Stimulated activated CD4-positive, alpha-beta T cell treated with anti-CD3 and anti-CD28 coated beads, TNF-alpha, amount 100 ng/mL, for 1 hour (primary cell): ENCODE measurements at regions not wholly inside any gene's neighbourhood (a gene's known extent, or its start where the extent isn't known, plus 50 kb on each side); places are given as distances from the start of the nearest gene placed in this dataset.
A peak's percentile ranks its signal among the peaks of the same experiment; 100 is the strongest.

ENCODE experiments used
- DNase-seq, 3 donors: peaks; one replicate each; pipeline ENCODE4 v3.0.0-alpha.2; 2020; ENCODE audit warnings: low read depth in 3 of 3, low spot score in 1 of 3

GRCh38 chr12:111310076-111310870 is 58.6 kb downstream of the PHETA1 start:
- DNase-seq = no peak

GRCh38 chr12:111309584-111309983 is 59.3 kb downstream of the PHETA1 start:
- DNase-seq = no peak

- no peak for DNase-seq
These were observed 60.4 kb downstream of the PHETA1 start for GRCh38 chr12:111308473-111308872.

- DNase-seq = peak in 1 of 3 donors; percentile 28
These were observed 64.2 kb downstream of the PHETA1 start for GRCh38 chr12:111304642-111305071.

- no peak for DNase-seq
These were observed 65.4 kb downstream of the PHETA1 start for GRCh38 chr12:111303531-111303930.

GRCh38 chr12:111298582-111299436 is 70.1 kb downstream of the PHETA1 start:
- DNase-seq = peak in 1 of 3 donors; percentile 42

GRCh38 chr12:111297703-111298426 is 71.0 kb downstream of the PHETA1 start:
- DNase-seq = no peak

- DNase-seq = no peak
These were observed 71.9 kb downstream of the PHETA1 start for GRCh38 chr12:111296906-111297463.

- DNase-seq = no peak
These were observed 73.7 kb downstream of the PHETA1 start for GRCh38 chr12:111295176-111295575.

GRCh38 chr12:111293266-111294009 is 75.5 kb downstream of the PHETA1 start:
- no peak for DNase-seq

- no peak for DNase-seq
These were observed 77.5 kb downstream of the PHETA1 start for GRCh38 chr12:111291357-111291756.

- DNase-seq = no peak
These were observed 80.1 kb downstream of the PHETA1 start for GRCh38 chr12:111288771-111289170.

GRCh38 chr12:111287125-111287900 is 81.6 kb downstream of the PHETA1 start:
- no peak for DNase-seq

- DNase-seq = no peak
These were observed 83.7 kb downstream of the PHETA1 start for GRCh38 chr12:111285200-111285599.

- no peak for DNase-seq
These were observed 84.2 kb downstream of the PHETA1 start for GRCh38 chr12:111284709-111285108.

- no peak for DNase-seq
These were observed 84.9 kb downstream of the PHETA1 start for GRCh38 chr12:111283966-111284365.

GRCh38 chr12:111283521-111283920 is 85.4 kb downstream of the PHETA1 start:
- DNase-seq = no peak

- no peak for DNase-seq
These were observed 91.3 kb downstream of the PHETA1 start for GRCh38 chr12:111277570-111277969.

GRCh38 chr12:111276146-111276545 is 92.7 kb downstream of the PHETA1 start:
- no peak for DNase-seq

GRCh38 chr12:111275308-111275707 is 93.6 kb downstream of the PHETA1 start:
- DNase-seq = no peak
